ENCODE measurements at regions not wholly inside any gene's neighbourhood (a gene's known extent, or its start where the extent isn't known, plus 50 kb on each side); places are given as distances from the start of the nearest gene placed in this dataset.

- no peak overlapping the region for H3K9ac ChIP-seq (ENCODE audit: low read length)
- no peak overlapping the region for H3K4me3 ChIP-seq (ENCODE audit: low read length)
- no peaks in the 10 kb centered on the region for H3K36me3 ChIP-seq (replicated peaks; ENCODE audit: low read depth, low read length)
- no peak overlapping the region for H3K4me2 ChIP-seq (ENCODE audit: low read length)
- no peak overlapping the region for H3K27ac ChIP-seq (ENCODE audit: low read length)
- H3K9me3 ChIP-seq (ENCODE audit: insufficient read depth, low read length), result no peaks in the 10 kb centered on the region
- TF ChIP-seq CTCF (IDR thresholded peaks at IDR 0.05; ENCODE audit: low read depth, low read length), result no peak
- TF ChIP-seq EZH2phosphoT487 (IDR thresholded peaks at IDR 0.05; ENCODE audit: low read depth), result no peak
- no peaks in the 10 kb centered on the region for H3K27me3 ChIP-seq (ENCODE audit: low read depth, low read length)
- H2AFZ ChIP-seq (ENCODE audit: low read depth, low read length), result no peak overlapping the region
- no peaks in the 10 kb centered on the region for H4K20me1 ChIP-seq (ENCODE audit: insufficient read depth, low read length)
- no peaks in the 10 kb centered on the region for H3K79me2 ChIP-seq (ENCODE audit: low read length)
- no peaks in the 10 kb centered on the region for H3K4me1 ChIP-seq (ENCODE audit: low read length)
Observed at GRCh38 chr4:157803421-157803820, 369.4 kb downstream of the GASK1B start.

GRCh38 chr4:157795495-157795894 is 377.3 kb downstream of the GASK1B start:
- Histone ChIP-seq H3K27ac (ENCODE audit: low read length) (no peak overlapping the region), H3K36me3 (replicated peaks; ENCODE audit: low read depth, low read length) (no peaks in the 10 kb centered on the region), H3K27me3 (ENCODE audit: low read depth, low read length) (no peaks in the 10 kb centered on the region), H3K9ac (ENCODE audit: low read length) (no peak overlapping the region), H3K9me3 (ENCODE audit: insufficient read depth, low read length) (no peaks in the 10 kb centered on the region), H3K4me3 (ENCODE audit: low read length) (no peak overlapping the region), H3K4me2 (ENCODE audit: low read length) (no peak overlapping the region), H4K20me1 (ENCODE audit: insufficient read depth, low read length) (no peaks in the 10 kb centered on the region), H2AFZ (ENCODE audit: low read depth, low read length) (no peak overlapping the region), H3K4me1 (ENCODE audit: low read length) (no peaks in the 10 kb centered on the region), H3K79me2 (ENCODE audit: low read length) (no peaks in the 10 kb centered on the region)
- TF ChIP-seq CTCF (IDR thresholded peaks at IDR 0.05; ENCODE audit: low read depth, low read length), result no peak
- TF ChIP-seq EZH2phosphoT487 (IDR thresholded peaks at IDR 0.05; ENCODE audit: low read depth), result no peak

GRCh38 chr4:157792716-157793115 is 380.1 kb downstream of the GASK1B start:
- TF ChIP-seq CTCF (IDR thresholded peaks at IDR 0.05; ENCODE audit: low read depth, low read length), result no peak
- TF ChIP-seq EZH2phosphoT487 (IDR thresholded peaks at IDR 0.05; ENCODE audit: low read depth), result no peak

GRCh38 chr4:157791236-157791635 is 381.6 kb downstream of the GASK1B start:
- Histone ChIP-seq H3K4me2 (ENCODE audit: low read length) (no peak overlapping the region), H3K79me2 (ENCODE audit: low read length) (no peaks in the 10 kb centered on the region), H4K20me1 (ENCODE audit: insufficient read depth, low read length) (no peaks in the 10 kb centered on the region), H3K27me3 (ENCODE audit: low read depth, low read length) (no peaks in the 10 kb centered on the region), H3K9me3 (ENCODE audit: insufficient read depth, low read length) (no peaks in the 10 kb centered on the region), H3K9ac (ENCODE audit: low read length) (no peak overlapping the region), H3K4me1 (ENCODE audit: low read length) (no peaks in the 10 kb centered on the region), H3K4me3 (ENCODE audit: low read length) (no peak overlapping the region), H3K36me3 (replicated peaks; ENCODE audit: low read depth, low read length) (no peaks in the 10 kb centered on the region), H3K27ac (ENCODE audit: low read length) (no peak overlapping the region), H2AFZ (ENCODE audit: low read depth, low read length) (no peak overlapping the region)
- TF ChIP-seq EZH2phosphoT487 (IDR thresholded peaks at IDR 0.05; ENCODE audit: low read depth) (no peak), CTCF (IDR thresholded peaks at IDR 0.05; ENCODE audit: low read depth, low read length) (no peak)

More at GRCh38 chr4:157792716-157793115, 380.1 kb downstream of the GASK1B start:
- no peaks in the 10 kb centered on the region for H3K36me3 ChIP-seq (replicated peaks; ENCODE audit: low read depth, low read length)
- H3K27me3 ChIP-seq (ENCODE audit: low read depth, low read length), result no peaks in the 10 kb centered on the region
- H4K20me1 ChIP-seq (ENCODE audit: insufficient read depth, low read length), result no peaks in the 10 kb centered on the region
- no peaks in the 10 kb centered on the region for H3K4me1 ChIP-seq (ENCODE audit: low read length)
- H3K4me3 ChIP-seq (ENCODE audit: low read length), result no peak overlapping the region
- H3K4me2 ChIP-seq (ENCODE audit: low read length), result no peak overlapping the region
- H3K9me3 ChIP-seq (ENCODE audit: insufficient read depth, low read length), result no peaks in the 10 kb centered on the region
- H2AFZ ChIP-seq (ENCODE audit: low read depth, low read length), result no peak overlapping the region
- no peaks in the 10 kb centered on the region for H3K79me2 ChIP-seq (ENCODE audit: low read length)
- H3K9ac ChIP-seq (ENCODE audit: low read length), result no peak overlapping the region
- no peak overlapping the region for H3K27ac ChIP-seq (ENCODE audit: low read length)
